GM13976 (cell line): ENCODE measurements at regions not wholly inside any gene's neighbourhood (a gene's known extent, or its start where the extent isn't known, plus 50 kb on each side); places are given as distances from the start of the nearest gene placed in this dataset.
"Not testable (repeated sequence)": the region's sequence is repeated elsewhere in the genome, so short reads cannot be mapped to it uniquely, and the experiment has no call there.

Experiments
- DNase-seq: peaks from one replicate; pipeline ENCODE4 v3.0.0; 2012; ENCODE audit warnings: low spot score
- in situ Hi-C: fragments of 300-500 bp; cut with MboI; formaldehyde crosslinking; loops from one replicate; pipeline ENCODE4 v1.12.0; 2022; ENCODE audit warnings: low sequenced_read_pairs, mixed read lengths, inconsistent platforms; ENCODE audit not compliant: unreplicated experiment

- DNase-seq, in situ Hi-C loops: not testable (repeated sequence)
Measured at GRCh38 chr1:223952801-223953200, 107.1 kb upstream of the TP53BP2 start.

DNA sequence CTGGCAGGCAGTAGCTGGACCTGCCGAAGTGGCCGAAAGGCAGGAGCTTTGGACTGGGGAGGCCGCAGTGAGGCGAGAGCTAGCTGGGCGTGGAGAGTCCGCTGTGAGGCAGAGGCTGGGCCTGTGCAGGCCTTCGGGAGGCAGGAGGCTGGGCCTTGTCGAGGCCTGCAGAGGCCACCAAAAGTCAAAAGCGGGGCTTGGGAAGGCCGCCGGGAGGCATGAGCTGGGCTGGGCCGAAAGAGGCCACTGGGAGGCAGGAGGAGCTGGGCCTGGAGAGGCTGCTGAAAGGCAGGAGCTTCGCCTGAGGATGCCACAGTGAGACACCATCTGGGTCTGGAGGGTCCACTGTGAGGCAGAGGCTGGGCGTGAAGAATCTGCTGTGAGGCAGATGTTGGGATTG, 105.8 kb upstream of the TP53BP2 start:
- in situ Hi-C loops, DNase-seq: not testable (repeated sequence)

DNA sequence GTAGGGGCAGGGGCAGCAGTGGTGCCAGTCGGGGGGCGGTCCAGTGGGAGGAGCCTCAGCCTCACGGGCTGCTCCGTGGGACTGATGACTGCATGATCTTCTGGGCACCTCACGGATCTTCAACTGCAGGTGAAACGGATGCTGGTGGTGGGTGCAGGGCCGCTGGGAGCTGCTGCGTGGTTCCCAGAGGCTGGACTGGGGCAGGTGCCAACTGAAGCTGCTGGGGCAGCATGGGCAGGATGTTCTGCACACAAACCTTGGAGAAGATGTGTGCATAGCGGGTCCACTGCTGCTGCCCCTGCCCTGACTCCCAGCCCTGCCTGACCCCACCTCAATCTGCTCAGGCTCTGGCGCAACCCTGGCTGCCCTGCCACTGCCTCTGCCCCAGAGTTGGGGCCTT, 104.2 kb upstream of the TP53BP2 start:
- DNase-seq, in situ Hi-C loops: not testable (repeated sequence)

DNA sequence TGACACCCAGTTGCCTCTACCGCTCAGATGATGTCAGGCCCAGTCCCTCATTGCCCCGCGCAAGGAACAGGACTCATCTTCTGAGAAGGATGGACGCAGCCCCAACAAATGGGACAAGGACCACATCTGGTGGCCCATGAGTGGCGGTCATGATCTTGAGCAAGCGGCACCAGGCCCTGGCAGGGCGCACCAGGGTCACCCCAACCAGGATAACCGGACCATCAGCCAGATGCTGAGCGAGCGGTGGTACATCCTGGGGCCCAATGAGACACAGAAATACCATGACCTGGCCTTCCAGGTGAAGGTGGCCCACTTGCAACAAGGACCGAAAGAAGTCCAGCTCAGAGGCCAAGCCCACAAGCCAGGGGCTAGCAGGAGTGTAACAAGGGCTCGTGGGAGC, 102.3 kb upstream of the TP53BP2 start:
- in situ Hi-C loops, DNase-seq: not testable (repeated sequence)

DNA sequence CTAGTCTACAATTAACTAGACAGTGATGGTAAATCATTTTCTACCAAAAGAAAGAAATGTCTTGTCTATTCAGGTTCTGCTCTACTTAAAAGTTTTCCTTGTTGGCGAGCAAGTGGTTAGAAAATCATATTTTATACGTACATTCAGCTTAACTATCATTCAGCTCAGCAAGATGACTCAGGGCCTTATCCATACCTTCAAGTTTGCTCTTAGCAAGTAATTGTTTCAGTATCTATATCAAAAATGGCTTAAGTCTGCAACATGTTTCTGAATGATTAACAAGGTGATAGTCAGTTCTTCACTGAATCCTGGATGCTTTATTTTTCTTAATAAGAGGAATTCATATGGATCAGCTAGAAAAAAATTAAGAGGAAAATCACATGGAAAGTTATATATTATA, 90.8 kb upstream of the TP53BP2 start:
- in situ Hi-C loops, DNase-seq: not testable (repeated sequence)

- in situ Hi-C loops, DNase-seq: not testable (repeated sequence)
Measured at GRCh38 chr1:223931476-223931875, 85.7 kb upstream of the TP53BP2 start.

DNA sequence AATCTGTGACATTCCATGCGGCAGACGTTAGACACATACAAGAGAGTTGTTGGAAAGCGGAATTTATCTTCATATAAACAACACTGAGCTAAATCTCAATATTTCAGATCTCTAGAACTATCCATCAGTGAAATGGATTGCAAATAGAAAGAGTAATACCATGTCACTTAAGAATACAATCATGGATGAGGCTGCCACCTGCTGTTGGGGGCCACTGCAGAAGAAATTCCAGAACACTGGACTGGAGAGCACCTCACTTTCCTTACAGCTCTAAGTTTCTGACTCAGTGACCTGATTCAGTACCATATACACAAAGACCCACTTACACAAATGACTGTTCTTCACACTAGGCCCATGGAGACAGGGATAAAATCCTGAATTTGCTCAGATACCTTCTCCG, 75.1 kb upstream of the TP53BP2 start:
- in situ Hi-C loops, DNase-seq: not testable (repeated sequence)

GRCh38 chr1:223915476-223915875, 69.7 kb upstream of the TP53BP2 start:
- DNase-seq, in situ Hi-C loops: not testable (repeated sequence)

- in situ Hi-C loops, DNase-seq: not testable (repeated sequence)
Measured at GRCh38 chr1:223913715-223914114, 68.0 kb upstream of the TP53BP2 start.

DNA sequence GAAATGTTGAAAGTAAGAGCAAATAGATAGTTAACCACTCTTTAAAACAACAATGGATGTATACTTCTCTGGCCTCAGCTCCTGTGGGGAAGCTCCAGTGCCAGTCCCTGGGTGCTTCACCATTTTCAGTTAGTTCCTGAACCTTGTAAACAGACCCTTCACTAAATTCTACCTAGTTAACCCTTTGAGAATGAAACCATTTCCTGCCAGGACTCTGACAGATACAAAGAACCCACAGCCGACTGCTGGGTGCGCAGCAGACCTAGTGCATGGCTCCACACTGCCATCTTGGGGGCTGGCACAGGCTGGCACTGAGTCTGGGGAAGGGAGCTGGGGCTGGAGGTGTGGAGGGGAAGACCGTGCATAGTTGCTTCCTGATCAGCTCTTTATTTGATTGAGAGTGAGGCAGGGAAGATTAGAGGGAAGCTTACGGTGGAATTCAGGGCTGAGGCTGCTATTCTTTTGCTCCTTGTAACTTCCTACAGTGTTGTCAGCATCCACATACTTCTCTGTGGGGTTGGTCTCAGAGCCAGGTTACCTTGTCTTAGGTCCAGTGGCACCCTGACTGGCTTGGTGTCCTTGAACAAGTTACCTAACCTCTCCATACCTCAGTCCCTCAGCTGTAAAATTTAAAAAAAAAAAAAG, 62.3 kb upstream of the TP53BP2 start:
- in situ Hi-C loops, result not testable (repeated sequence)

DNA sequence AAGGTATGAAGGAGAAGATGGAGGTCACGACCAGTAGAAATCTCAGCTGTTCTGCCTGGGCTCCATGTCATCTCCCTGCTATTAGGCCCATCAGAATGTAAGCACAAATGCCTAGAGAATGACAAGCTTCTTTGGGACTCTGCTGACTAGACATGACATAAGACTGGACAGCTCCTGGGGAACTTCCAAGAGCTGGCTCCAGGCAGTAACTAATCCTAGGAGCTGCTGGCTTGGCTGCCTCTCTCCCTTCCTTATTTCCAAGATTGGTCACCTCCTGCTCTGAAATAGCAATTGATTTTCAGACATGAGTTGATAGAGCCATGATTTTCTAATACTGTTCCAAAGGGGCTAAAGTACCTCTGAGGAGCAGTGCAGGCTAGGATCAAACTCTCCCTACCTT, 57.5 kb upstream of the TP53BP2 start:
- in situ Hi-C loops, DNase-seq: not testable (repeated sequence)

More for the DNA sequence above, 62.3 kb upstream of the TP53BP2 start:
- DNase-seq, result not testable (repeated sequence)

- DNase-seq, result not testable (repeated sequence)
Measured at GRCh38 chr1:223899775-223900174, 54.0 kb upstream of the TP53BP2 start.

DNA sequence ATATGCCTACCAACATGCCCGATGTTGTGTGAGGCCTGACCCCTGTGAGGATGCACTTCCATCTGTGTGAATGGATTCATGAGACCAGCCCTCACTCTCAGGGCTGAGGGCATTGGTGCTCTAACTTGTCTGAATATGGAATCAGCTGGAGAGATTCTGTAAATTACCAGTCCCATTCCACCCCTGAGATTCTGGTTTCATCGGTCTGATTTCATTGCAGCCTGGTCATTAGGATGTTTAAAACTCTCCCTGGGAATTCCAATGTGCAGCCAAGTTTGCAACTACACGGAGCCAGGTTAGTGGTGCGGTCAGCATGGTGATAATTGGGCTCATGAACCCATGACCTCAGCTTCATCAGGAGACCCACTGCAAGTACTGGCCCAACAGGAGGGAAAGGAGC, 51.4 kb upstream of the TP53BP2 start:
- DNase-seq, in situ Hi-C loops: not testable (repeated sequence)

More at GRCh38 chr1:223899775-223900174, 54.0 kb upstream of the TP53BP2 start:
- in situ Hi-C loops, result not testable (repeated sequence)

DNA sequence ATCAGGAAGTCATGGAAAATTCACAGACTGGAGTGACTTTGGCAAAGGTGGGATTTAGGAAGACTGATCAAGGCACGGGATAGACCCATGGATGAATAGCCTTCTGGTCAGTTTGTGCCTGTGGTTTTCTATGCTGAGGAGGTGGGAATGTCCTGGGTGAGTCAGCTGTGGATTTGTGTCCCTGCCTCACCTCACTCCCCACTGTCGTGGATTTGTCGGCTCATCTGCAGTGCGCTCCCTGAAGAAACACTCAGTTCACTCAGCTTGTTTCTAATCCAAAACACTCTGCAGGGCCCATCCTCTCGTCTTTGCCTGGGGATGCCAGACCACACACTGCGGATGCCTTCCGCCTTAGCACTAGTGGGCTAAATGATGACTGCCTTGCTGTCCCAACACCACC, 50.2 kb upstream of the TP53BP2 start:
- DNase-seq, in situ Hi-C loops: not testable (repeated sequence)
